H7 (cell line): ENCODE measurements at regions not wholly inside any gene's neighbourhood (a gene's known extent, or its start where the extent isn't known, plus 50 kb on each side); places are given as distances from the start of the nearest gene placed in this dataset.
"Not testable (repeated sequence)": the region's sequence is repeated elsewhere in the genome, so short reads cannot be mapped to it uniquely, and the experiment has no call there.

Experiments
- DNase-seq: peaks from one replicate; pipeline ENCODE4 v3.0.0; 2012
- H3K27me3 ChIP-seq: 2 replicates; pipeline ENCODE4 v1.6.0; 2011; ENCODE audit warnings: mild to moderate bottlenecking, low read length; ENCODE audit not compliant: control insufficient read depth, insufficient read depth
- H3K36me3 ChIP-seq: replicated peaks from 2 replicates; pipeline ENCODE4 v1.5.1; 2011; ENCODE audit warnings: low read length; ENCODE audit not compliant: control insufficient read depth, insufficient read depth
- H3K4me3 ChIP-seq: 2 replicates; pipeline ENCODE4 v1.5.1; 2011; ENCODE audit warnings: low read depth, mild to moderate bottlenecking, control low read depth, low read length, moderate library complexity; ENCODE audit not compliant: insufficient read depth

DNA sequence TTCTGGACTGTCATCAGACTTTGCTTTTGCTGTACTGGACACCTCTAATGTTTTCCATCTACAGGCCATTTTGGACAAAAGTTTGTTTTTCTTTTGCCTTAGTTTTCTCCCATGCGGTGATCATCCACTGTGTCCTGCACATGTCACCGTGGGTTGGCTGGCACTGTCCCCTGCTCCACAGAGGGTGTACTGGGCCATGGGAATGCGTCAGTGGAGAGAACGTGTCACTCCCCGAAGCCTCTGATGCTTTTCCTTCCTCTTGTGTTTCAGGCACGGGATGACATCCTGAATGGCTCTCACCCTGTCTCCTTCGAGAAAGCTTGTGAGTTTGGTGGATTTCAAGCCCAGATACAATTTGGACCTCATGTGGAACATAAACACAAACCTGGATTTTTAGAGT lies 385.0 kb upstream of the TPM1 start:
- not testable (repeated sequence) for H3K4me3 ChIP-seq, H3K36me3 ChIP-seq, DNase-seq, H3K27me3 ChIP-seq

DNA sequence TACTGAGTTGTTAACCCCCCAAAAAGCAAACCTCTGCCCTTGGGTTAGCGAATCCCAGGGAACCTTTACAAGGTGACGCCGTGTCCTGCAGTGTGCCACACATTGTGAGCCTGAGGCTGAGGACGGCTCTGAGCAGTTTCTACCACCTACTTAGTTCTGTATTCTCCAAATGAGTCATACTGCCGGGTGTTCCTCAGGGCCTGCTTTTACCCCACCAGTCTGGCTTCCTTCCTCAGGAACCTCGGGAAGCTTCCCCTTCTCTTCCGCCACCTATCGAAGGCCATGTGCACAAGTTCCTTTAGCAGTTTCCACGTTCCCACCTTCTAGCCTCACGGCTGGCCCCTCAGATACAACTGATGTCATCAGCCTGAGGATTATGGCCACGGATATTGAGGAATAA lies 384.0 kb upstream of the TPM1 start:
- DNase-seq: no peak
- H3K27me3 ChIP-seq: no peaks in the 10 kb centered on the region

DNA sequence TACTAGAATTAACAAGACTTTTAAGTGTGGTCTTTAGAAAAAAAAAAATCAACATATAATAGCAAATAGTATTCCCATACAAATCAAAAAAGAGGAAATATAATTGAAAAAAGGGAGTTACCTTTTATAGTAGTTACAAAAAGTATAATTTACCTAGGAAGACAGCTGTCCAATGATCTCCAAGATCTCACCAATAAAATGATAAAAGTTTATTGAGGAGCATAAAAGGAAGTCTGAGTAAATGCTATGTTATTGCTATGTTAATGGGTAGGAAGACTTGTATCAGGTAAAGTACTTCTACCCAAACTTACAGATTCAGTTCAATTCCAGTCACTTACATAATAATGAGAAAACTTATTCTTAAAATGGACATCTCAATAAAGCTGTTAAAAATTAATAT lies 379.0 kb upstream of the TPM1 start:
- no peak for DNase-seq
- H3K27me3 ChIP-seq: no peaks in the 10 kb centered on the region
- no peaks in the 10 kb centered on the region for H3K36me3 ChIP-seq
- H3K4me3 ChIP-seq: no peak overlapping the region

More for the DNA sequence above, 384.0 kb upstream of the TPM1 start:
- no peaks in the 10 kb centered on the region for H3K36me3 ChIP-seq
- H3K4me3 ChIP-seq: no peak overlapping the region

DNA sequence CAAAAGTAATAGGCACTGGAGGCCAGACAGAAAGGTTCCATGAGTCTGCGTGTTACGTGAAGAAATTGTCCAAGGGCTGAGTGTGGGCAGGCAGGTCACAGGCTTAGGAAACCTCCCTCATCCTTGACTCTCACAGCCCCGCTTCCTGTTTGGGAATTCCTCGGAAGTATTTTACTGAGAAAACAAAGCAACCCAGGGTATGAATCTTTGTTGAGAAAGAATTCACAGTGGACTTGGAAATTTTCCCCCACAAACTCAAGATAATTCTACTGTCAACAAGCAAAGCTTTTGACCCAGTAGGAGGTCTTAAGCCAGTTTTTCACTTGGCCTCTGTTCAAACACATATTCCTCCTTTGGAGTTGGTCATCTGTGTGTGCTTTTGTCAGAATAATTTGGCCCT lies 377.1 kb upstream of the TPM1 start:
- DNase-seq: no peak
- Histone ChIP-seq H3K27me3 (no peaks in the 10 kb centered on the region), H3K4me3 (no peak overlapping the region), H3K36me3 (no peaks in the 10 kb centered on the region)

DNA sequence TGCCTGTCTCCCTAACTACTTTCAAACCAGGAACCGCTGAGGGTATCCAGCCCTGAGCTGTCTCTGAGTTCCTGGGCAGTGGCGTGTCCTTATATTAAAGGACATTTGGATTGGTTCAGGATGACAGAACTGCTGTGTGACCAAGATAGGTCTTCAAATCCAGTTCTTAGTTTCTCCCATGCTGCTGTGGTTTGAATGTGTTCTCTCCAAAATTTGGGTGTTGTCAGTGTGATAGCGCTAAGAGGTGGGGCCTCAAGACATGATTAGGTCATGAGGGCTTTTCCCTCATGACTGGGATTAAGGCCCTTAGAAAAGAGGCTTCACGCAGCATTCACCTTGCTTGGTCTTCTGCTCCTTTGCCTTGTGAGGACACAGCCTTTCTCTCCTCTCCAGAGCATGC lies 376.5 kb upstream of the TPM1 start:
- no peak for DNase-seq
- Histone ChIP-seq H3K36me3 (no peaks in the 10 kb centered on the region), H3K4me3 (no peak overlapping the region), H3K27me3 (no peaks in the 10 kb centered on the region)

GRCh38 chr15:62672268-62672667 lies 370.3 kb upstream of the TPM1 start:
- Histone ChIP-seq H3K36me3 (no peaks in the 10 kb centered on the region), H3K4me3 (no peak overlapping the region), H3K27me3 (no peaks in the 10 kb centered on the region)
- DNase-seq: no peak

DNA sequence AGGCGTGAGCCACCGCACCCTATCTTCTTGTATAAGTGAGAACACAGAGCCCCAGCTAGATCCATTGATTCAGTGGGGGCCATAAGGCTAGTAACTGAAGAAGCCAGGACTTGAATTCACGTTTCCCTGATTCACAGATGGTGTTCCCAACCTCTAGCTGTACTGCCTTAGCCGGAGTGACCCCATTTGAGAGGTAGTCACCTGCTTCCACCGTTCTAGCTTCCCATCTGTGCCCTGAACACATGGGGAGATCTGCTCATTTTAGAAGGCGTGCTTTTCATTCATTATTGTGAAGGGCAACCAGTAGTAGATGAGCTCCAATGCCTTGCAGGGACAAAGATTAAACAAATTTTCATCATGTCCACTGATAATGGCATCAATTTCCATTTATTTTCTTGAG lies 365.7 kb upstream of the TPM1 start:
- H3K36me3 ChIP-seq: no peaks in the 10 kb centered on the region
- H3K4me3 ChIP-seq: no peak overlapping the region
- no peaks in the 10 kb centered on the region for H3K27me3 ChIP-seq
- no peak for DNase-seq

GRCh38 chr15:62681939-62682896 lies 360.3 kb upstream of the TPM1 start:
- no peaks in the 10 kb centered on the region for H3K27me3 ChIP-seq
- H3K36me3 ChIP-seq: no peaks in the 10 kb centered on the region
- DNase-seq: no peak
- no peak overlapping the region for H3K4me3 ChIP-seq

DNA sequence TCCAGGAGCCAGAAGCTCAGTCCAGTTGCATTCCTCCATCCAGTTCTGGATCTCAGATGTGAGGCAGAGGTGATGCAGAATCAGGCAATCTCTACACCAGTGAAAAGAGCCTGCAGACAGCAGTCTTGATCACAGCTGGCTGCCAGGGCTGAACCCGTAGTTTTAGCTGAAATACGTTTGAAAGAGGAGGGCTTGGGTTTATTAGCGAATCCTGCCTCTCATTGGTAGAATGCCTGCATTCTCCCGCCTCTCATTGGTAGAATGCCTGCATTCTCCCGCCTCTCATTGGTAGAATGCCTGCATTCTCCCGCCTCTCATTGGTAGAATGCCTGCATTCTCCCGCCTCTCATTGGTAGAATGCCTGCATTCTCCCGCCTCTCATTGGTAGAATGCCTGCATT lies 359.4 kb upstream of the TPM1 start:
- H3K27me3 ChIP-seq, H3K4me3 ChIP-seq, DNase-seq, H3K36me3 ChIP-seq: not testable (repeated sequence)

GRCh38 chr15:62684123-62684808 lies 358.3 kb upstream of the TPM1 start:
- Histone ChIP-seq H3K27me3 (no peaks in the 10 kb centered on the region), H3K36me3 (no peaks in the 10 kb centered on the region), H3K4me3 (no peak overlapping the region)
- DNase-seq: no peak

GRCh38 chr15:62691008-62691407 lies 351.5 kb upstream of the TPM1 start:
- DNase-seq: no peak
- Histone ChIP-seq H3K36me3 (no peaks in the 10 kb centered on the region), H3K4me3 (no peak overlapping the region), H3K27me3 (no peaks in the 10 kb centered on the region)

GRCh38 chr15:62697636-62698035 lies 344.9 kb upstream of the TPM1 start:
- Histone ChIP-seq H3K4me3 (no peak overlapping the region), H3K36me3 (no peaks in the 10 kb centered on the region), H3K27me3 (no peaks in the 10 kb centered on the region)
- no peak for DNase-seq

- Histone ChIP-seq H3K4me3 (no peak overlapping the region), H3K36me3 (no peaks in the 10 kb centered on the region), H3K27me3 (no peaks in the 10 kb centered on the region)
- DNase-seq: no peak
These were observed 343.9 kb upstream of the TPM1 start for GRCh38 chr15:62698646-62699045.

GRCh38 chr15:62706317-62706716 lies 336.2 kb upstream of the TPM1 start:
- DNase-seq: no peak
- Histone ChIP-seq H3K4me3 (no peak overlapping the region), H3K36me3 (no peaks in the 10 kb centered on the region; the same call in 1 of the 2 replicates), H3K27me3 (no peaks in the 10 kb centered on the region)

DNA sequence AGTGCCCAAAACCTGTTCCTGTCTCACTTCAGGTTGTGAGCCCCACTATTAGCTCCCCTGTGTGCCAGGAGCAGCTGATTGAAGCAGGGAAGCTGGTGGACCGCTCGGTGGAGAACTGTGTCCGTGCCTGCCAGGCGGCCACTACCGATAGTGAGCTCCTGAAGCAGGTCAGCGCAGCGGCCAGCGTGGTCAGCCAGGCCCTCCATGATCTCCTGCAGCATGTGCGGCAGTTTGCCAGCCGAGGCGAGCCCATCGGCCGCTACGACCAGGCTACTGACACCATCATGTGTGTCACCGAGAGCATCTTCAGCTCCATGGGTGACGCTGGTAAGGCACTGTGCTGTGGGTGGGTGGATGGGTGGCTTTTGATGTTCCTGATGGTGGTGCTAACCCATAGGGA lies 334.1 kb upstream of the TPM1 start:
- no peak for DNase-seq
- Histone ChIP-seq H3K4me3 (no peak overlapping the region), H3K36me3 (no peaks in the 10 kb centered on the region; the same call in 1 of the 2 replicates), H3K27me3 (no peaks in the 10 kb centered on the region)
